ENCODE measurements at regions not wholly inside any gene's neighbourhood (a gene's known extent, or its start where the extent isn't known, plus 50 kb on each side); places are given as distances from the start of the nearest gene placed in this dataset.

GRCh38 chr10:83252596-83252995, 886.7 kb upstream of the GHITM start:
- DNase-seq, result no peak

DNA sequence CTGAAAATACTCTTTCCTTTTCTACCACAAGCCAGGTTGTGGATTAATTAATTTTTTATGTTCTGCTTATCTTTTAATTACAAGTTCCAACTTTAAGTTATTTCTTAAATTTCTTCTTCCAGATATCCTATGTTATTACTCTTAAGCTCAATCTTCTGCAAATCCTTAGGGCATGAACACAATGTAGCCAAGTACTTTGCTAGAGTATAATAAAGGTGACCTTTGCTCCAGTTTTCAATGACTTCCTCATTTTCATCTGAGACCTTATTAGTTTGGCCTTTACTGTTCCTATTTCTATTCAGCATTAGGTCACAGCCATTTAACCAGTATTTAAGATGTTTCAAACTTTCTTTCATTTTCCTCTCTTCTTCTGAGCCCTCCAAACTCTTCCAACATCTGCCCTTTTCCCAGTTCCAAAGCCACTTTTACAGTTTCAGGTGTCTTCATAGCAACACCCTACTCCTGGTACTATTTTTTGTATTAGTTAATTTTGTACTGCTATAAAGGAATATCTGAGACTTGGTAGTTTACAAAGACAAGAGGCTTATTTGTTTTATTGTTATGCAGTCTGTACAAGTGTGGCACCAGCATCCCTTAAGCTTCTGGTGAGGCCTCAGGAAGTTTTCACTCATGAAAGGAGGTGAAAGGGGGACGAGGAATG, 886.2 kb upstream of the GHITM start:
- no peak for DNase-seq

GRCh38 chr10:83254698-83255097, 884.6 kb upstream of the GHITM start:
- DNase-seq, result no peak

DNA sequence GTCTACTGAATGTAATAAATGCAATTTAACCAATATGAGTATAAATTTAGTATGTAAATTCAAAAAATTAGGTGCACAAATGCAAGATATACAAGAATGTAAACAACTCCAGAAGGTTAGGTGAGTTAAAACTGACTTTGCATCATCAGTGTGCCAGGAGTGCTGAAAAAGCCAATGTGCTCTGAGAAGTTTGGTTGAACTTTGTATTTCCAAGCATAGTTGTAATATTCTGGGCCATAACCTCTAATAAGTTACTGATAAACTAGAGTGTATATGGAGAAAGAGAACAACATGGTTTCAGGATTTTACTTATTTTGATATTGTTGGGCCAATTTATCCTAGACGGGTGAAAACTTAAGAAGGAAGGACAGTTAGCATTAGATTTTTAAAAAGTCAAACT, 876.9 kb upstream of the GHITM start:
- DNase-seq, result no peak

- DNase-seq, result no peak
These were observed 866.5 kb upstream of the GHITM start for GRCh38 chr10:83272666-83273434.

- DNase-seq, result no peak
These were observed 865.2 kb upstream of the GHITM start for GRCh38 chr10:83274088-83274487.

DNA sequence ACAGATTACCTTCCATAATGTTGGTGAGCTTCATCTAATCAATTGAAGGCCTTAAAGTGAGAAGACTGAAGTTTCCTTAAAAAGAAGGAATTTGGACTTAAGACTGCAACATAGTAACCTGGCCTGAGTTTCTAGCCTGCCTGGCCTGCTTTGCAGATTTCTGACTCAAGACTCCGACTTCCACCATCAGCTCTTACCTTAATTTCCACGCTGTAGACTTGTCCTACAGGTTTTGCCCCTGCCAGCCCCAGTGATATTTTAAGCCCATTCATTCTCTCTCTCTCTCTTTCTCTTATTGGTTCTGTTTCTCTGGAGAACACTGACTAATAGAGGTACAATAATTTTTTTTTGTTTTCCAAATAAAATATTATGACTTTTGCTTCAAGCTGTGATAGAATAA, 862.3 kb upstream of the GHITM start:
- DNase-seq, result no peak

DNA sequence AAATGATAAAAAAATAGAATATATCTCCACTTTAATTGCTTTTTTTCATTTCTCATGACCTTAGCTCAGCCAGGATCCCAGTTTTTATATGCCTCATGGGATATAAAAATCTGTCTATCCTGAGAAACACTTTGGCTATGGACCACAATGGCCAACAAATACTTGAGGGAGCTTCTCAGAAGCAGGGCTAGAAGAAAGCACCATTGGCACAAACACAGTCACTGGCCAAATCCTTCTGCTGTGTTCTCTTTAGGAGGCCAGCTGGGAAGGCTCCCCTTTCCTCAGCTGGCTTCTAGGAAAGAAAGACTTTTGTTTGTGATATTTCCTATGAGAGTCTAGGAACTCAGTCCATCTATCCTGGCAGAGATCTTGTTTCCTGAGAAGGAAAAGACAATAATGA, 856.2 kb upstream of the GHITM start:
- no peak for DNase-seq

DNA sequence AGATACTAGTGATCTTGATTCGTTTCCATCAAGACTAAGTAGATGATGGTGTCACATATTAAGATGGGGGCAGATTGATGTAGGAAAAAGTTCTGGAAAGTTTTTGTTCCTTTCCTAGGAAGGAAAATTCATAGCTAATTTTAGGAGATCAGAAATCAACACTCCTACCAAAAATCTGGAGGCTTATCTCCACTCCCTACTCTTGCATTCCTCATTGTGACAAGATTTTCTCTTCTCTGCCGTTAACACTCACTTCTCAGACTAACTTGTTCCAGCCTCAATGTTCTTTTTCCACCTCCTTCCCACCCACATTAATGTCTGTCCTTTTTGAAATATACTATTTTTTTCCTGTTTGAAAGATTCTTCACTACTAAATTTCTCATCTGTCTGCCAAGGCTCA, 851.9 kb upstream of the GHITM start:
- no peak for DNase-seq

DNA sequence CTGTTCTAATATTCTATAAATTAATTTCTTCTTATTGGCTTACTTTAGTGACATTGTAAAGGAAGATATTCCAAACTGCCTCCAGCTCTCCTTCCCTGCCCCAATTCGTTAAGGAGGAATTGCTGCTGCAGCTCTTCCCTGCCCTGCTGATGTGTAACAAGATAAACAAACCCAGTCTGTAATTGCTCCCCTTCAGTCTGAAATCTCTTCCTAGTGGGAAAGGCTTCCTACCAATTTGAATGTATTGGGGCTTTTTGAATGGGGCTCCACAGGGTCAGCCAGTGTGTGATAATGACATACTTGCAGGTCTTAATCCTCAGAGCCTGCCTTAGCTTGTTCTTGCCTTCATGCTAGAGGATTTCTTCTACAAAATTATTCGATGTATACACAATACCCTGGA, 849.9 kb upstream of the GHITM start:
- DNase-seq, result no peak

DNA sequence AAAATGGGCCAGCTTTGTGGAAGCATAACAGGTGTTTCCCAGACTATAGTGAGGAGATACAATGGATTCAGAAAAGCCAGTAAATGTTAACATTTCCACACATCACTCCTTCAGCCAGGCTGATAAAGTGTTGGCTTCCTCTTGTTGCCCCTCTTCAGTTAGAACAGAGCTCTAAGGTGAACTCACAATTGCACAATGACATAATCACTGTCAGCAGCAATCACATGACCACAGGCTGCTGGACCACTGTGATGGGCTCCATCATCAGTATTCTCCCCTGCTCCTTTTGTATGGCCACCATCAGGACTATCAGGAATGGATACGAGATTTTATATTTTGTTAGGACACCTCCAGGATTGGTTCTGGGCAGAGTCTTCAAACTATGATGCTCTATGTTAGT, 849.4 kb upstream of the GHITM start:
- no peak for DNase-seq

GRCh38 chr10:83301732-83302131, 837.6 kb upstream of the GHITM start:
- DNase-seq, result no peak

- DNase-seq, result no peak
These were observed 836.7 kb upstream of the GHITM start for GRCh38 chr10:83302623-83303022.

- no peak for DNase-seq
These were observed 828.6 kb upstream of the GHITM start for GRCh38 chr10:83310688-83311087.

DNA sequence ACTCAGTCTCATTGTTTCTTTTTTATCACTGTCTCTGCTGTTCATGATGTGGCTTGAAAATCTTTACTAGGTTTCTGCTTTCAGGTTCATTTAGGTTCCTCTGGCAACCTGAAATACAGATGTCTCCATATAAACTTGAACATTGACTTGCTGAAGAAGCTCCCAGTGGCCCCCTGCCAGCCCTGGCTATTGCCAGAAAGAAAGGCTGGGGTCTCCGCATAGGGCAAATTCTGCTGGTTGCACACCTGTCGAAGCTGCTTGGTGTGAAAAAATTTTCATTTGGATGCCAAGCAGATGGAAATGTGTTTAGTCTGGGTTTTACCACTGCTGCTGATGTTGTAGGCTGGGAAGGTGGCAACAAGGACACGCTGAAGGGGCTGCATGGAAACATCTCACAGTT, 826.7 kb upstream of the GHITM start:
- DNase-seq, result no peak

DNA sequence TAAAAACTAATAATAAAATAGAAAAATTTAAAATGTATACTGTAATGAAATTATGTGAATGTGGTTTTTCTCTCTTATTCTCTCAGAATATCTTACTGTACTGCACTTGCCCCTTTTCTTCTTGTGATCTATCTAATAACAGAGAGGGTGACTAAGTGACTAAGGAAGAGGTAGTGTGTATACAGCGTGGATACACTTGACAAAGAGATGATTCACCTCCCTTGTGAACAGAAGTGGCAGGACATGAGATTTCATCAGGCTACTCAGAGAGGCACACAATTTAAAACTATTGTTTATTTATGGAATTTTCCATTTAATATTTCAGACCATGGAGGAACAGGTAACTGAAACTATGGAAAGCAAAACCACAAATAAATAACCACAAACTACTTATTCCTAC, 806.6 kb upstream of the GHITM start:
- DNase-seq, result no peak

GRCh38 chr10:83333566-83333965, 805.7 kb upstream of the GHITM start:
- DNase-seq, result no peak

DNA sequence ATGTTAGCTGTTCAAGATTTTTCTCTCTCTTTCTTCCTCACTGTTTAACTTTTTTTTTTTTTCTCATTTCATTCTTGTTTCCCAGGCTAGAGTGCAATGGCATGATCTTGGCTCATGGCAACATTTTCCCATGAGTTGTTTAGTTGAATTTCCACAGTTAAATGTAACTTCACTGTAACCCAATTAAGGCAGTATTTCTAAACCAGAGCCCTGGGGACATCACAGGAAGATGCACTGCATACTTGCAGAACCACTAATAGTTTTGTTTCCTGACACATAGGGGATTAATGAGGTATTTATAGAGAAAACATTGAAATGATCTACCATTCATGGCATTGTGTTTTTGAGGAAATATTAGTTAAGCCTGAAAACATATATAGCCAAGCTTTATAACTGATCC, 795.6 kb upstream of the GHITM start:
- no peak for DNase-seq

- DNase-seq, result no peak
These were observed 792.9 kb upstream of the GHITM start for GRCh38 chr10:83346266-83346910.

- no peak for DNase-seq
These were observed 786.7 kb upstream of the GHITM start for GRCh38 chr10:83352588-83352987.

DNA sequence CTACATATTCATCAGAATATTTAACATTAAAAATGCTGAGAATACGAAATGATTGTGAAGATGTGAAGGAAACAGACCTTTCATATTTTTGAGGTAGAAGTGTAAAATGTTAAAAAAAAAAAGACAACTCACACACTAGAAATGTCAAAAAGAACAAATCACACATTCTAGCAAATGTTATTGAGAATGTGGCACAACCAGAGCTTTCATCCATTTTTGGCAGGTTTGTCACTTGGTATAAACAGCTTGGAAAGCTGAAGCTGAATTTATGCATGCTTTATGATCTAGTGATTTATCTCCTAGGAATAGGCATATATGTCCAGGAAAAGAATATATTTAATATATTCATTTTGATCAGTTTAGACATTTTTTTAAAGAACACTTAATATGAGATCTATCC, 784.9 kb upstream of the GHITM start:
- no peak for DNase-seq

DNA sequence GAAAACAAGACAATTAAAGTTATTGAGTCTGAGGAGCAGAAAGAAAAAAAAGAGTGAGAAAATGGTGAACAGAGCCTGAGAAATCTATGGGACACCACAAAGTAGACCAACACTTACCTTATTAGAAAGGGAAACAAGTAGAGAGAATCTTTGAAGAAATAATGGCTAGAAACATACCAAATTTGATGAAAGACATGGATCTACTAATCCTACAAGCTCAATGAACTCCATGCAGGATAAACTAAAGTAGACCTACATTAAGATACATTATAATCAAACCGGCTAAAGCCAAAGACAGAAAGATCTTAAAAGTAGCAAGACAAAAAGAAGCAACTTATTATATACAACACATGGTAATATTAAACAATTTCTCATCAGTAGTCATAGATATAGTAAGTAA, 782.3 kb upstream of the GHITM start:
- no peak for DNase-seq

- no peak for DNase-seq
These were observed 781.7 kb upstream of the GHITM start for GRCh38 chr10:83357627-83358026.

- DNase-seq, result no peak
These were observed 772.3 kb upstream of the GHITM start for GRCh38 chr10:83367036-83367435.
